ENCODE measurements at regions not wholly inside any gene's neighbourhood (a gene's known extent, or its start where the extent isn't known, plus 50 kb on each side); places are given as distances from the start of the nearest gene placed in this dataset.

DNA sequence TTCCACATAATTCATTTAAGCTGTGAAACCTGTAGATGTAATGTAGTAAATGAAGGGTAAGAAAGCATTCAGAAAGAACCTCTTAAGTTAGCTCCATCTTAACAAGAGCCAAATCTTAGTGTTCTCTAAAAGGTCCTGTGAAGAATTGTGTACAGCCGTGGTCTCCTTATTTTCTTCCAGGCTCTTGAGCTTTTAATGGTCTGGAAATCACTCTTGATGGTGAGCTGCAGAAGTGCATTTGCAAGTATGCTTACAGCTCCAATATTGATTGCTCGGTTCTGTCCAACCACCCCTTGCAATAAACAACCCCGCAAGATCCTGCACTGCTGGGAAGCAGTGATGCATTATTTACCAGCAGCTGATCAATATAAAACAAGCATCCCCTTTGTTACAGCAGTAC is 690.8 kb upstream of the FZD8 start:
- no peak overlapping the region for H4K8ac ChIP-seq (ENCODE audit: extremely low read depth, insufficient read depth, low read length)
- no peak overlapping the region for H2BK20ac ChIP-seq (ENCODE audit: low read length)
- H3K27ac ChIP-seq (ENCODE audit: low read depth, low read length), result no peak overlapping the region
- H3K27me3 ChIP-seq (replicated peaks in 1 of 4; ENCODE audit: control insufficient read depth in 3 of 4, extremely low read depth in 1 of 4, insufficient read depth in 3 of 4, low read length in 3 of 4), result no peaks in the 10 kb centered on the region
- no peak overlapping the region for H3K56ac ChIP-seq (replicated peaks; ENCODE audit: insufficient read length, low read depth, low read length)
- no peak overlapping the region for H4K5ac ChIP-seq (ENCODE audit: insufficient read length, low read depth, low read length)
- no peak overlapping the region for H3K18ac ChIP-seq (ENCODE audit: extremely low read depth, low read length)
- H4K91ac ChIP-seq (replicated peaks; ENCODE audit: insufficient read length, low read length), result no peak overlapping the region
- no peak overlapping the region for H3K14ac ChIP-seq (ENCODE audit: insufficient read length)
- no peaks in the 10 kb centered on the region for H3K4me1 ChIP-seq (replicated peaks in 1 of 4; ENCODE audit: control insufficient read depth in 3 of 4, insufficient read depth in 4 of 4, low read length in 3 of 4)
- no peak overlapping the region for H2BK120ac ChIP-seq (replicated peaks; ENCODE audit: low read depth, low read length)
- no peaks in the 10 kb centered on the region for H3K79me1 ChIP-seq (ENCODE audit: low read depth, low read length)
- 95% methylated on average over 3 of the region's 3 CpGs; no CpG with 5 or more reads in 1 of the 2 experiments for WGBS, 2 experiments (ENCODE audit: extremely low coverage in 1 of 2, insufficient coverage in 1 of 2, insufficient read length in 1 of 2, insufficient replicate concordance in 2 of 2, low coverage in 1 of 2, low lambda C conversion rate in 2 of 2, missing lambda C conversion rate in 1 of 2)
- no peak overlapping the region for H3K23ac ChIP-seq (ENCODE audit: insufficient read length)
- H3K23me2 ChIP-seq (ENCODE audit: low read depth, low read length), result no peaks in the 10 kb centered on the region
- no peak overlapping the region for H2AK5ac ChIP-seq (ENCODE audit: low read depth, low read length)
- no peak for DNase-seq (ENCODE audit: low read depth in 1 of 2, low spot score in 2 of 2)
- no peak overlapping the region for H3K9ac ChIP-seq (replicated peaks in 1 of 4; ENCODE audit: extremely low read depth in 1 of 4, low read depth in 3 of 4, low read length in 3 of 4)
- no peak overlapping the region for H3K4ac ChIP-seq (replicated peaks; ENCODE audit: insufficient read length, low read depth, low read length)
- no peak overlapping the region for H3K4me3 ChIP-seq (ENCODE audit: extremely low read depth in 1 of 4, insufficient read depth in 2 of 4, low read depth in 3 of 4, low read length in 4 of 4)
- no peak overlapping the region for H2BK12ac ChIP-seq (ENCODE audit: low read depth, low read length)
- H3K79me2 ChIP-seq (ENCODE audit: control insufficient read depth in 1 of 2, insufficient read depth in 2 of 2, low read length in 2 of 2), result no peaks in the 10 kb centered on the region
- no peak overlapping the region for H3K4me2 ChIP-seq (ENCODE audit: insufficient read depth in 1 of 2, low read depth in 2 of 2, low read length in 2 of 2)
- no peak for FAIRE-seq
- no peak overlapping the region for H2BK15ac ChIP-seq (ENCODE audit: low read length)
- H2AFZ ChIP-seq (ENCODE audit: low read length), result no peak overlapping the region
- no peaks in the 10 kb centered on the region for H3K9me3 ChIP-seq (ENCODE audit: insufficient read depth in 2 of 2, low read depth in 1 of 2, low read length in 1 of 2)
- no peak for TF ChIP-seq SIX5 (IDR thresholded peaks at IDR 0.05; ENCODE audit: low read depth, low read length)
- TF ChIP-seq ZNF274 (IDR thresholded peaks at IDR 0.05; ENCODE audit: borderline replicate concordance, extremely low read depth, low read length), result no peak
- no peak for TF ChIP-seq KDM1A (IDR thresholded peaks at IDR 0.05; ENCODE audit: borderline replicate concordance, low read length)
- no peak for TF ChIP-seq HDAC2 (IDR thresholded peaks at IDR 0.05; ENCODE audit: borderline replicate concordance in 1 of 2, low read depth in 2 of 2, low read length in 2 of 2)
- TF ChIP-seq FOSL1 (IDR thresholded peaks at IDR 0.05; ENCODE audit: insufficient read depth, low read depth, low read length), result no peak
- TF ChIP-seq KDM5A (IDR thresholded peaks at IDR 0.05; ENCODE audit: low read length), result no peak
- POLR2A ChIA-PET (ENCODE audit: partially characterized antibody), result no interaction called here
- CTCF ChIA-PET (ENCODE audit: partially characterized antibody), result interaction anchor here (0.5 to 1.2 kb wide), 3 partner anchors 197 to 836 kb away, joined by 3 to 4 read pairs (median 3); no protein-coding TSS in a partner anchor
- H2BK5ac ChIP-seq (ENCODE audit: low read depth, low read length), result no peak overlapping the region
- no peaks in the 10 kb centered on the region for H3K36me3 ChIP-seq (ENCODE audit: control insufficient read depth in 2 of 4, insufficient read depth in 4 of 4, low read length in 3 of 4)
- H4K20me1 ChIP-seq (replicated peaks in 1 of 2; ENCODE audit: control insufficient read depth in 1 of 2, insufficient read depth in 2 of 2, low read length in 2 of 2), result no peaks in the 10 kb centered on the region
